Memory B cell (primary cell): ENCODE measurements at regions not wholly inside any gene's neighbourhood (a gene's known extent, or its start where the extent isn't known, plus 50 kb on each side); places are given as distances from the start of the nearest gene placed in this dataset.

Experiments
- ATAC-seq: fragments of 150-1000 bp; cut with Tn5 transposase; 2 replicates; pipeline ENCODE4 v1.10.0; 2021; ENCODE audit warnings: low read depth, mild to moderate bottlenecking, moderate library complexity
- DNase-seq, 2 donors: peaks; one replicate each; pipeline ENCODE4 v3.0.0; 2022; ENCODE audit warnings: low spot score in 2 of 2
- H3K27ac Mint-ChIP-seq: one replicate; pipeline ENCODE4 v1.8.0; 2022; ENCODE audit warnings: mild to moderate bottlenecking, moderate library complexity, mixed read lengths
- H3K27me3 Mint-ChIP-seq: one replicate; pipeline ENCODE4 v1.8.0; 2022; ENCODE audit warnings: mixed read lengths
- H3K36me3 Mint-ChIP-seq: one replicate; pipeline ENCODE4 v1.8.0; 2022; ENCODE audit warnings: mild to moderate bottlenecking, mixed read lengths
- H3K4me1 Mint-ChIP-seq: one replicate; pipeline ENCODE4 v1.8.0; 2022; ENCODE audit warnings: mixed read lengths
- H3K4me3 Mint-ChIP-seq: one replicate; pipeline ENCODE4 v1.8.0; 2022; ENCODE audit warnings: mild to moderate bottlenecking, moderate library complexity, mixed read lengths
- H3K9me3 Mint-ChIP-seq: one replicate; pipeline ENCODE4 v1.8.0; 2022; ENCODE audit warnings: mixed read lengths

DNA sequence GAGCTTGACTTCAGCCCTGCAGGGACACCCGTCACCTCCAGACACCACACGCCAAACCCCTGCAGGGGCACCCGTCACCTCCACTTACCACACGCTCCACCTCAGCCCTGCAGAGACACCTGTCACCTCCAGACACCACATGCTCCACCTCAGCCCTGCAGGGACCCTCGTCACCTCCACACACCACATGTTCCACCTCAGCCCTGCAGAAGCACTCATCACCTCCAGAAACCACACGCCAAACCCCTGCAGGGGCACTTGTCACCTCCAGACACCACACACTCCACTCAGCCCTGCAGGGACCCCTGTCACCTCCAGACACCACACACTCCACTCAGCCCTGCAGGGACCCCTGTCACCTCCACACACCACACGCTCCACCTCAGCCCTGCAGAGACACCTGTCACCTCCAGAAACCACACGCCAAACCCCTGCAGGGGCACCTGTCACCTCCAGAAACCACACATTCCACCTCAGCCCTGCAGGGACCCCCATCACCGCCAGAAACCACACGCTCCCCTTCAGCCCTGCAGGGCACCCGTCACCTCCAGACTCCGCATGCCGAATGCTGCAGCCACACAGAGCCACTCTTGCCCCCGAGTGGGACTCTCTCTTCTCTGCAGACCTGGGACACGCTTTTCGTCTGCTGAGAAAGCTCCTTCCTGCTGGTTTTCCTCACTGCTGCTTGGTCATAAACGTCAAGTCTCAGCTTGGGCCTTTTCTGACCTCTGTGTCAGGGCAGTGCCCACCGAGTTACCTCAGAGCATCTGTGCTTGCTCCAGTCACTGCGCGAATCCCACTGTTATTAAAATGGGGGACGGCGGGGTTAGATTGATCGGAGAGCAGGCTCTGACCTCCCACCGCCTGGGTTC, 77.5 kb upstream of the SALL3 start:
- Mint-ChIP-seq H3K27ac (no peak overlapping the region), H3K9me3 (peaks cover 7% of the 10 kb centered on the region), H3K4me3 (no peak overlapping the region), H3K36me3 (no peaks in the 10 kb centered on the region), H3K4me1 (no peaks in the 10 kb centered on the region), H3K27me3 (peaks cover 6% of the 10 kb centered on the region)
- ATAC-seq = no peak
- DNase-seq = no peak

DNA sequence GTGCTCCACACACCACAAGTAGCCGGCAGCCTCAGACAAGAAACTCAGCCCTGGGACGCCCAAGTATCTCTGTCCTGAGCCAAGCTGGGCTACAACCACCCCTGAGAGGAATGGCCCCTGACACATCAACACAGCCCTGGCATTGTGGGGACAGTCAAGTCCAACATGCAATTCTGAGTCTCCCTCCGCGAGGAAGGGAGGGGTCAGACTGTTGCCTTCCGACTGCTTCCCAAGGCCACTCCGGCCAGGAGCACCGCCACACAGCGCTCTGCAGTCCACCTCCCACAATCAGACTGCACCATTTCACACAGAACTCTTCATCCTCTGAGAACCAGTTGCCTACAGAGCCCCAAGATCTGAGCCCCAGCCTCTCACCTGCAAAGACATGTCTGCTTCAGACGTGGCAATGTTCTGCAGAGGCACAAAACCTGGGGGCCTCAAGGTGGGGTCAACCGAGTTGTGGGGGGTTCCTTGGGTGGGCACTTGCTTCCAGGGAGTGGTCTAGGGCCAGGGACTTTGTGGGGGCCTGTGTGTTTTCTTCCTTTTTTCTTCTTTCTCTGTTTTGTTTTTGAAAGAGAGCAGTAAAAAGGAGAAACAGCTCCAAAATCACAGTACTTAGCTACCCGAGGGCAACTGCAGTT, 76.7 kb upstream of the SALL3 start:
- Mint-ChIP-seq H3K4me3 (no peak overlapping the region), H3K27me3 (peaks cover 8% of the 10 kb centered on the region), H3K27ac (no peak overlapping the region), H3K36me3 (no peaks in the 10 kb centered on the region), H3K4me1 (no peaks in the 10 kb centered on the region), H3K9me3 (peaks cover 7% of the 10 kb centered on the region)
- no peak for ATAC-seq
- DNase-seq = no peak

DNA sequence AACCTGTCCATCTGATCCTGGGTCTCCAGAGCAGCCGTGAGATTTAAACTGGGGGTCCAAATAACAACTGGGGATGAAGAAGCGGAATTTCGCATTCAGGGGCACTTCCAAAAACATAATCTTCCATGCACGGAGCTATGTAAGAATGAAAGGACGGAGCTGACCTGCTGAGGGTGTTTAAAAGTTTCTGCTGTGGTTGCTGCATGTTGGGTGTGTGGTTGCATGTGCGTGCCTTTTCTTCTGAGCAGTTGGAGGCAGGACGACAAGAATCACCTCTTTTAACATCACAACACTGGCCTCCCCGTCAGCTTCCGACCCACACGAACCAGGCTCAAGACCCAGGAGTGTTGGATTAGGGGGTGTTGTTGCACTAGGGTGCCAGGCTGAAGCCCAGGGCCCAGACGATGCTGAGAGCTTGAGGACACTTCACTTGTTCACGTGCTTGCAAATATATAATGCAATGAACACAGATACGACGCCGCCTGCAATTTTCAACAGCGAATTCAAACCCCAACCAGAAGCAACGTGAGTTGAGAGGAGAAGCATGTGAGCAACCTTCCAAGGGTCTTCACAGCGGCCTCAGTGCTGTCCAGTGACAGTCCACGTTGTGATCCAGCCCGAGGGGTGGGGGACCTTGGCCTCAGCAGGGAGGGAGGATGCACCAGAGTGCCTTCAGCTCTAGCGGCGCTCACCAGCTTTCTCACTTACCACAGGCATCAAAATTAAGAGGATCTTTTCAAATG, 76.0 kb upstream of the SALL3 start:
- Mint-ChIP-seq H3K27me3 (peaks cover 8% of the 10 kb centered on the region), H3K36me3 (no peaks in the 10 kb centered on the region), H3K4me3 (no peak overlapping the region), H3K4me1 (no peaks in the 10 kb centered on the region), H3K9me3 (peaks cover 7% of the 10 kb centered on the region), H3K27ac (no peak overlapping the region)
- DNase-seq = no peak
- ATAC-seq = no peak

DNA sequence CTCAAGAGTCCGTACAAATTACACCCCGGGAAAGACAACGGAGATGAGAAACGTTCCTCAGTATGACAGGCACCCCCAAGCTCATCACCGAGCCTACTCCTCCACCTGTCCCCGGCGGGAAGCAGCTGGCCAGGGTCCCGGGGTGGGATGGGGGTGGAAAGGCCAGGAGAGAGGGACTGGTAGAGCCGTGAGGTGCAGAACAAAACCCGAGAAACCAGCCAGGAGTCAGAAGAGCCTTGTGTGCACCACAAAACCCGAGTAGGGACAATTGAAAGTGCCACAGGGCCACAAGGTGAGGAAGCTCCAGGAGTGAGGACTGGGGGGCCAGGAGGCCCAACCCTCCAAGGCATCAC, 75.5 kb upstream of the SALL3 start:
- Mint-ChIP-seq H3K4me3 (no peak overlapping the region), H3K27ac (no peak overlapping the region), H3K36me3 (no peaks in the 10 kb centered on the region), H3K9me3 (peaks cover 7% of the 10 kb centered on the region), H3K27me3 (peaks cover 8% of the 10 kb centered on the region), H3K4me1 (no peaks in the 10 kb centered on the region)
- no peak for ATAC-seq
- DNase-seq = no peak

DNA sequence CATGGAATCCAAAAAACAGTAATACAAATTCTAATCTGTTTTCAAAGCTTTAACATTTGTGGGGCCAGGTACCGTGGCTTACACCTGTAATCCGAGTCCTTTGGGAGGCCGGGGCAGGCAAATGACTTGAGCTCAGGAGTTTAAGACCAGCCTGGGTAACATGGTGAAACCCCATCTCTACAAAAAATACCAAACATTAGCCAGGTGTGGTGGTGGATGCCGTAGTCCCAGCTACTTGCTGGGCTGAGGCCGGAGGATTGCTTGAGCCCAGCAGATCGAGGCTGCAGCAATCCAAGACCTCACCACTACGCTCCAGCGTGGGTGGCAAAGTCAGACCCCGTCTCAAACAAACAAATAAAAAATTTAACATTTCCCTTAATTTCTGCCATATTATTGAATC, 74.3 kb upstream of the SALL3 start:
- Mint-ChIP-seq H3K4me1 (no peaks in the 10 kb centered on the region), H3K27ac (no peak overlapping the region), H3K27me3 (peaks cover 8% of the 10 kb centered on the region), H3K4me3 (no peak overlapping the region), H3K36me3 (no peaks in the 10 kb centered on the region), H3K9me3 (peaks cover 7% of the 10 kb centered on the region)
- DNase-seq (no peak), ATAC-seq (no peak)

DNA sequence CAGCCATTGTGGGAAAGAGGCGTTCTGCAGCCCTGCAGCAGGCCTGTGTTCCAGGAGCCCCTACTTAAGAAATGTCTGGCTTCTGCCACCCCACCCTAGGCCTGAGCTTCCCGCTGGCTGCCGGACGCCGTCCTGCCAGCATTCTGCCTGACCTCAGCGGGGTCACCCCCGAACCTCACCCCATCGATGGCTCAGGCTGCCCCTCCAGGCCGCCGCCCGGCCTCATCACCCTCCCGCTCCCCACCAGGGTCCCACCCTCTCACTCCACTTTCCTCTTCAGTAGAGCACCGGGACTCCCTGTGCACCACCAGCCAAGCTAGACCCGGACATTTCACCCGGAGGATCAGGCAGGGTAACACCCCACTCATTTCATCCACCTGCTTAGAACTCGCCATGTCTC, 73.6 kb upstream of the SALL3 start:
- H3K4me1 Mint-ChIP-seq = no peaks in the 10 kb centered on the region
- H3K36me3 Mint-ChIP-seq = no peaks in the 10 kb centered on the region
- H3K9me3 Mint-ChIP-seq = peaks cover 6% of the 10 kb centered on the region
- no peak for DNase-seq
- H3K4me3 Mint-ChIP-seq = no peak overlapping the region
- no peak for ATAC-seq
- peaks cover 8% of the 10 kb centered on the region for H3K27me3 Mint-ChIP-seq
- H3K27ac Mint-ChIP-seq = no peak overlapping the region

DNA sequence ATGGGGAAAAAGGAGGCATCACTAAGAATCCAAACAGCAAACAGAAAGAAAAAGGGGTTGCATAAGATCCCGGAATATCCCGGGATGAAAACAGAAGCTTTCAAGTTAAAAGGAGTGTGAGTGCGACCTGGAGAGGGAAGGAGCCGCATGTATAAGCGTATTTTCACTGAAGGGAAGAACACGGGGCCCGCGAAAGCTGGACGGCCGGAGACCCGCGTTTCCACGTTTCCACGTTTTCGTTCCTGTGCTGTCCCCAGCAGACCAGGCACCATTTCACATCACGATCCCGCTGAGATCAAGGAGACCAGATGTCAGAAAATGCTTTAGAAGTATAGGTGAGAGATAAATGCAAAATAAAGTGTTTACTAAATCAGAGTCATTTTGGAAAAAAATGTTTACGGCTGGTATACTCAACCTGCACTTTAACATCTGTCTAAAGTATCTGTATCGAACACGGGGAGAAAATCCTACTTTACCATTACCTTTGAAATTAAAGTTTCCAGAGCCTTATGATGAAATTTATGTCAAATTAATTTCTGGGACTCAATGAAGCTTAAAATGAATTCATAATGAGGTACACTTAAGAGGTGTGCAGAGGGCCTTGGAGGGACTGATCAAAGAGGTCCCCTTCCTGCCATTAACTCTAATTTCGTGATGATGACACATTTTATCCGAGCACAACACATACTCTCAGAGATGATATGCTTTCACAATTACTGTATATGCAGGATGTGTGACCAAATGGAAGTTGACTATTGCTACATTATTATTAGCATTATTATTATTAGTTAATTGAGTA, 71.0 kb upstream of the SALL3 start:
- DNase-seq = no peak
- no peak for ATAC-seq
- Mint-ChIP-seq H3K4me3 (no peak overlapping the region), H3K9me3 (no peaks in the 10 kb centered on the region), H3K36me3 (no peaks in the 10 kb centered on the region), H3K27me3 (peaks cover 2% of the 10 kb centered on the region), H3K27ac (no peak overlapping the region), H3K4me1 (no peaks in the 10 kb centered on the region)

DNA sequence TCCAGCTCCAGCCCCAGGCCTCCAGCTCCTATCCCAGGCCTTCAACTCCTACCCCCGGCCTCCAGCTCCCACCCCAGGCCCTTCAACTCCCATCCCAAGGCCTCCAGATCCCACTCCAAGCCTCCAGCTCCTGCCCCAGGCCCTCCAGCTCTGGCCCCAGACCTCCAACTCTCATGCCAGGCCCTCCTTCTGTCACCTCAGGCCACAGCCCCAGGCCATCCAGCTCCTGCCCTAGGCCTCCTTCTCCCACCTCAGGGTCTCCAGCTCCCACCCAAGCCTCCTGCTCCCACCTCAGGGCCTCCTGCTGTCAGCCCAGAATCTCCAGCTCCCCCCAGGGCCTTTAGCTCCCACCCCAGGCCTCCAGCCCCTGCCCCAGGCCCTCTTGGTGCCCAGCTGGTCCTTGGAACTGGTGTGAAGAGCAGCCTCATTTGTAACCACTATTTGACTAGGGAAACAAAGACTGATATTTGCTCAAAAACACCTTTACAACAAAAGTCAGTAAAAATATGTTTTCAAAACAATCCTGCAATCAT, 67.8 kb upstream of the SALL3 start:
- ATAC-seq = no peak
- no peaks in the 10 kb centered on the region for H3K4me1 Mint-ChIP-seq
- H3K4me3 Mint-ChIP-seq = no peak overlapping the region
- H3K27ac Mint-ChIP-seq = no peak overlapping the region
- H3K36me3 Mint-ChIP-seq = peaks cover 2% of the 10 kb centered on the region
- DNase-seq = no peak
- peaks cover 2% of the 10 kb centered on the region for H3K9me3 Mint-ChIP-seq
- peaks cover 2% of the 10 kb centered on the region for H3K27me3 Mint-ChIP-seq

DNA sequence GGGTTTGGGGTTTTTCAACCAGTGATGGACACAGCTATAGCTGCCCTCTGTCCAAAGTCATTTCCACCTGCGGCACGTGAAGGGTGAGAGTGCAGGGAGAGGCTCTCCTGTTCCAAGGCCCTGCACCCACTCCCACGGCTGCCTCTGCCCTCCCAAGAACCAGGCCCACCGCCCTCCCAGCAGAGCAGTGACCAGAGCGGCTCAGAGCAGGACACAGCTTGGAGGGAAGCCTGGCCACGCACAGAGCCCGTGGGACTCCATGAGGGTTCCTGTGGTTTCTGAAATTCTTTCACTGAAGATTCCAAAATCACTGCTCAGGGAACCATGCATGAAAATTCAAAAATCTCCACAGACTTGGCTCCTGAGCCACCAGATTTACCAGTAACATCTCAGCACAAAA, 67.3 kb upstream of the SALL3 start:
- Mint-ChIP-seq H3K9me3 (peaks cover 5% of the 10 kb centered on the region), H3K4me1 (no peaks in the 10 kb centered on the region), H3K36me3 (peaks cover 2% of the 10 kb centered on the region), H3K27me3 (peaks cover 3% of the 10 kb centered on the region), H3K4me3 (no peak overlapping the region), H3K27ac (no peak overlapping the region)
- ATAC-seq = no peak
- no peak for DNase-seq

DNA sequence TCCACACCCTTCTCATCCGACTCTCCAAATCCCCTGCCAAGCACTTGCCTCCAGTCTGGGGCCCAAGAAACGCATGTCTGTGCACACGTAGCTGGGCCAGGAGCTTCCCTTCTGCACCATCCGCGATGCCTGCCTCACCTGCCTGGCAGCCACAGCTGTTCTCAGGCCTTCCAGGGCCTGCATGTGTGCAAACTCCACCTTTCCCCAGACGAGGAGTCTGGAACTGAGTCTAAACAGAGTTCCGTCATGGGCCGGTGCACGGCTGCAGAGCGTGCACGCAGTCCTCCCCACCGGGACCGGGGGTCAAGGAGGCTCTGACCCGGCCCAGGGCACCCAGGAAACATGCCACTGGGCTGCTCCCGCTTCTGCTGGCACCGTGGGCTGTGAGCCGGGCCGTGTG, 66.8 kb upstream of the SALL3 start:
- Mint-ChIP-seq H3K27me3 (peaks cover 2% of the 10 kb centered on the region), H3K4me1 (no peaks in the 10 kb centered on the region), H3K9me3 (peaks cover 7% of the 10 kb centered on the region), H3K4me3 (no peak overlapping the region), H3K27ac (no peak overlapping the region), H3K36me3 (peaks cover 2% of the 10 kb centered on the region)
- ATAC-seq (no peak), DNase-seq (no peak)

DNA sequence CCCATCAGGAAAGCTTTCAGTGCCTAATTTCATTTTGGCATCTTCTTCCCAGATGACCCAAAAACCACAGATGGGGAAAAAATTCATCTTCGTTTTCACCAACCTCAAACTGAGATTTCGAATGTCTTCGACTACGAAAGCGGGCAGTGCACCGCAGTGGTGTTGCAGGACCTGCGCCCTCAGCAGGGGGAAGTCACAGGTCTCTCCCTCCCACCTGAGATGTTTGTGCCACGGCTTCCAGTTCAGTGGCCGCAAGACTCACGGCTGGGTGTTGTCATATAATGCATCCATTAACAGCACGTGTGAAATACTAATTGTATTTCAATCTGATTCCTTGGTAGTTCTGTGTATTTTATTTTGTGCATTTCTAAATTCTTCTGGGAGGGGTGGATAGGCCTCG, 66.2 kb upstream of the SALL3 start:
- H3K27ac Mint-ChIP-seq = no peak overlapping the region
- ATAC-seq (no peak), DNase-seq (no peak)
- H3K4me1 Mint-ChIP-seq = no peaks in the 10 kb centered on the region
- peaks cover 8% of the 10 kb centered on the region for H3K9me3 Mint-ChIP-seq
- peaks cover 2% of the 10 kb centered on the region for H3K36me3 Mint-ChIP-seq
- H3K4me3 Mint-ChIP-seq = no peak overlapping the region
- peaks cover 2% of the 10 kb centered on the region for H3K27me3 Mint-ChIP-seq

DNA sequence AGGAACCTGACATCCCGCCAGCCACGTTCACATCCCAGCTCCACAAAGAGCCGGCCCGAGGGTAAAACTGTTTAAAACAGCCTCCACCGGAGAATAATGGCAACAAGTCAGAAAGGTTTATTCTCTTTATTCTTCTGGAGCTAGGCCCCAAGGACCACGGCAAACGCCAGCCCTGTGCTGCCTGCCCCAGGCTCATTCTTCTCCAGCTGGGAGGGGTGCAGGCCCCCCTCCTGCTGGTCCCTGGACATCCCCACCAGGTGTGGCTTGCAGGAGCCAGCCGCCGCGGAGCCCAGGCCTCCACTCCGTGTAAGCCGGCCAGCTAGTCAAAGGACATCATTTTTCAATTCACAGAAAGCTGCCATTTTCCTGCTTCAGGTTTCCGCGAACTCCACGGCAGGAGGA, 65.8 kb upstream of the SALL3 start:
- Mint-ChIP-seq H3K4me1 (no peaks in the 10 kb centered on the region), H3K27me3 (peaks cover 2% of the 10 kb centered on the region), H3K27ac (no peak overlapping the region), H3K9me3 (peaks cover 8% of the 10 kb centered on the region), H3K36me3 (peaks cover 2% of the 10 kb centered on the region), H3K4me3 (no peak overlapping the region)
- ATAC-seq (no peak), DNase-seq (no peak)

DNA sequence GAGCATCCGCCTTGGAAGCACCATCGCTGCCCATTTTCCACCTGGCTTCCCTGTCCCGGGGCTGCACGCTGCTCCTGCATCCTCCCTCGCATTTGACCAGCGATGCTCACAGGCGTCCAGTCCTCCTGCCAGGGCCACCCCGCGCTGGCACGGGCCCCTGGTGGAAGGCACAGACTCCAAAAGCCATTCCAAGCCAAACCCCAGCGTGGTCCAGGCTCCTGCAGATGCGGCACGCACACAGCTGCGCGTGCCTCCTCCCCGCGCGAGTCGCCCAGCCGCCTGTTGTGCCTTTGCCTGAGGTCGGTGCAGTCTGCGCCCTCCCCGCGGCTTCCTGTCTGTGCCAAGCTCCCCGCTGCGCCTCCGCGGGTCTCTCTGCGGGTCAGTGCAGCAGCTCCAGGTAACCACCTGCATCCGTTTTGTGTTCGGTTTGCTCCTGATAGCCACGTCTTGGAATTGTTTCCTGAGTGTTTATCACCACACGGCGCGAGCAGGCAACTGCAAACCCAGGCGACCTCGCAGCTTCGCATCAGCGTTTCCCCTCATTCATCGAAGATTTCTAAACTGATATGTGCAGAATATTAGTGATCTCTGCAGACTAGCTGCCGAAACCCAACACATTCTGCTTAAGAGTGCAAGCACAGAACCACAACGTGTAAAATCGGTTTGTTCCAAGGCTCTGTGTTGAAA, 65.2 kb upstream of the SALL3 start:
- Mint-ChIP-seq H3K9me3 (peaks cover 8% of the 10 kb centered on the region), H3K27ac (no peak overlapping the region), H3K4me1 (no peaks in the 10 kb centered on the region), H3K4me3 (no peak overlapping the region), H3K27me3 (peaks cover 2% of the 10 kb centered on the region), H3K36me3 (peaks cover 2% of the 10 kb centered on the region)
- no peak for ATAC-seq
- DNase-seq = no peak
